GM19395 (cell line): ENCODE measurements at regions not wholly inside any gene's neighbourhood (a gene's known extent, or its start where the extent isn't known, plus 50 kb on each side); places are given as distances from the start of the nearest gene placed in this dataset.

Source experiments
- ATAC-seq: cut with Tn5 transposase; IDR thresholded peaks from one replicate; pipeline ENCODE4 v1.9.1; 2021; ENCODE audit warnings: mild to moderate bottlenecking, moderate library complexity; ENCODE audit not compliant: unreplicated experiment

GRCh38 chr10:3853547-3854303, 68.7 kb upstream of the KLF6 start:
- ATAC-seq: no peak

GRCh38 chr10:3853016-3853415, 68.0 kb upstream of the KLF6 start:
- ATAC-seq: no peak

- ATAC-seq: peak; percentile 93
Observed at GRCh38 chr10:3852147-3852904, 67.3 kb upstream of the KLF6 start.

GRCh38 chr10:3850999-3851937, 66.3 kb upstream of the KLF6 start:
- peak; percentile 48 for ATAC-seq

- ATAC-seq: no peak
Observed at GRCh38 chr10:3848775-3849635, 64.0 kb upstream of the KLF6 start.

GRCh38 chr10:3848005-3848774, 63.2 kb upstream of the KLF6 start:
- no peak for ATAC-seq

- ATAC-seq: no peak
Observed at GRCh38 chr10:3846736-3847135, 61.7 kb upstream of the KLF6 start.

GRCh38 chr10:3844491-3845025, 59.5 kb upstream of the KLF6 start:
- ATAC-seq: no peak

- no peak for ATAC-seq
Observed at GRCh38 chr10:3838460-3839437, 53.7 kb upstream of the KLF6 start.

GRCh38 chr10:3837647-3838459, 52.8 kb upstream of the KLF6 start:
- no peak for ATAC-seq

- peak; percentile 63 for ATAC-seq
Observed at GRCh38 chr10:3836222-3836820, 51.3 kb upstream of the KLF6 start.

GRCh38 chr10:3835770-3836169, 50.8 kb upstream of the KLF6 start:
- no peak for ATAC-seq

- no peak for ATAC-seq
Observed at GRCh38 chr10:3834947-3835346, 49.9 kb upstream of the KLF6 start.
